Fibroblast of peridontal ligament (primary cell): ENCODE measurements at regions not wholly inside any gene's neighbourhood (a gene's known extent, or its start where the extent isn't known, plus 50 kb on each side); places are given as distances from the start of the nearest gene placed in this dataset.
"Not testable (repeated sequence)": the region's sequence is repeated elsewhere in the genome, so short reads cannot be mapped to it uniquely, and the experiment has no call there.

Source experiments
- DNase-seq: peaks from one replicate; pipeline ENCODE4 v3.0.0-alpha.2; 2010; ENCODE audit errors: extremely low read depth

DNA sequence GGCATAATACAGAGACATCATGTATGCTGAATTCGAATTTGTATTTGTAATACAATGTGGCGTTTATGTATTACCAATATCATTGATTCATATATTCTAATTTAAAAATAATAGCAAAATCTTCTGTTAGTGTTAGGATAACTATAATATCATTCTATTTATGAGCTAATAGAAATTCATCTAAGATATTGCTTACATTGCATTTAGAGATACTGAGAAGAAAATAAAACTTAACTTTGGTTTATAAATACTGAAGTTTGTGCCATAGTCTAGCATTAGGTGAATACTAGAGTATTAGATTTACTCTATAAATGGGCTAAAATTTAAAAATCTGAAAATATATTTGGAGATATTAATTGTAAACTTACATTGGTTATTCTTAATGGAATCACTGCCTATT, 1590.6 kb downstream of the PCDH18 start:
- no peak for DNase-seq

- DNase-seq: no peak
Measured at GRCh38 chr4:135934026-135934425, 1598.3 kb downstream of the PCDH18 start.

DNA sequence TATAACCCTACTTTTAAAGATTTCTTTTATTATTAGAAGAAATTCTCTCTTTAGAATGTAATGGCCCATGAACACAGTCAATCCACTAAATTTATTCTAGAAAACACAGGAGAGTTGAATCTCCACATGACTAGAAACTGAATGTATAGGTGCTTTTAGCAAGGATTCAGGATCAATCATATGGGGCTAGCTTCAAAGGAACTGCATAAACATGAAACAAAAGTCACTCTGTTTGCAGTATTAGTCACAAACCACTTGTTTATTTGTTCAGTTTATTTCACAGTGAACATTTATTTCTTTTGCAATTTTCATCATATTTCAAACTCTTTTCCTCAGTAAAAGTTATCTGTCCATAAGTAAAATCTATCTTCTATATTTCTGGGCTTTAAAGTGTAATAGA, 1604.6 kb downstream of the PCDH18 start:
- DNase-seq: peak; percentile 25

DNA sequence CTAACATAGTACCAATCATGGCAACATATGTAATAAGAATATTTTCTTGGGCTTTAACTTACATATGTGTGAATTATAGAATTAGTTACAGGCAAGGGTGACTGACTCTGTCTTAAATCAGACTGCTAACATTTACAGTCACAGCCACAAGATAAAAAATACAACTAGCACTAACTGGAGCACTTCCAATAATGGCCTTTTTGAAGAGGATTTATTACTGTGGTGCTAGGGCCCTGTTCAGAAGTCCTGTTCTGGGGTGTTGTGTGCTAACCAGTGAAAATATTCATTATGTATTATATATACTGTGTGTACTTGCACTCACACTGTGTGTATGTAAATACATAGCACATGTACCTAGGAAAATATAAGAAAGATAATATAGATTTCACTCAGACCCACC, 1611.2 kb downstream of the PCDH18 start:
- no peak for DNase-seq

DNA sequence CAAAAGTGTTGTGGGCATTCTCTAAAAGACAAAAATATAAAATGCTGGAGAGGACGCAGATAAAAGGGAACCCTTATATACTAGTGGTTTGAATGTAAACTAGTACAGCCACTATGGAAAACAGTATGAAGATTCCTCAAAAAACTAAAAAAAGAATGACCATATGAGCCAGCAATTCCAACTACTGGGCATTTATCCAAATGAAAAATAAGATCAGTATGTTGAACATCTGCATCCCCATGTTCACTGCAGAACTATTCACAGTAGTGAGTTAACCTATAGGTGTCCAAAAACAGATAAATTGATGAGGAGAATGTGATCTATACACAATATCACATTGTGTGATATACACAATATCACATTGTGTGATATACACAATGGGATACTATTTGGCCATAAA, 1615.3 kb downstream of the PCDH18 start:
- DNase-seq: peak; percentile 83

DNA sequence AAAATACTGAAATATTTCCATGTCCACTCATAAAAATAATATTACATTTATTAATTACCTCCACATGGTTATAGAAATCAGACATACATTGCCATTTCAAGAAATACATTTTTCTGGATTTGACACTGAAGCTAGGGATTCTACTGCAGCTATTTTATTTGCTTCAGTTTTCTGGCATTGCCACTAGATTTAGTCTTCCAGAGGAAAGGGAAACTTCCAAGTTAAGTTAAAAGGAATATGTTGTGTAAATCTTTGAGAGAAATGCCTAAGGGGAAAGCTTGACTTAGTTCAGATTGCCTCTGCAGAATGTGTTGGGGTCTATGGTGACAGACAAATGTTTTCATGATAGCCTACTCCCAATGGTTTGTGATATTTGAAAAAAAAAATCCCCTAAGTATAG, 1631.3 kb downstream of the PCDH18 start:
- DNase-seq: no peak

- not testable (repeated sequence) for DNase-seq
Measured at GRCh38 chr4:135864304-135864703, 1662.7 kb upstream of the PABPC4L start.

DNA sequence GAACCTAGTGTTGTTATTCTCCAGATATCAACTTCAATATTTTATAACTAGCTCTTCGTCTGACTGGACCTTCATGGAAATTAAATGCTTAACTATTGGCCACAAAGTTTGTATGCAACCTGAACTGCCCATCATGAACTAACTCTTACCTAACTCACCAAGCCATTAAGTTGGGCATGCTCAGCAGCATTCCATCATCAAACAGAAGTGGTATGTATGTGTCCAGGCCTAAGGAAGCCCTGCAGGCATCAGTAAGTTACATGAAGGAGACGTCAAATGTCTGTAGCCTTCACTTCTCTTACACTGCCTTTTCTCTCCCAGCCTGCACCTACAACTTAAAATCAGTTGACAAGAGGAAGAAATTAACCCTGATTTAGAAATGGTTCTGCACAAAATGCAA, 1639.2 kb upstream of the PABPC4L start:
- DNase-seq: no peak

DNA sequence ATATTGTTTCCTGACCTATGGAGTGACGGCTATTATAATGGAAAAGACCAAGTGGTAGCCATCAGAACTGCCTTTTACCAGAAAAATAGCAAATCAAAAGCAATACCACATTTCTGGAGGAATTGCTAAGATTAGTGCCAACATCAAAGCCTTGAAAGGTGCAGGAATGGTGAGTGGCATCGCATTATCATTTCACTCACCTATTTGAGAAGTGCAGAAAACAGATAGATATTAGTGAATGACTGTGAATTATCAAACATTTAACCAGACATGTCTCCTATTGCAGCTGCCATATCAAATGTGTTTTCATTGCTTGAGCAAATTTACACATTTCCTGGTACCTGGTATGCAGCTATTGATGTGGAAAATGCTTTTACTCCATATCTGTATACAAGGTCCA, 1638.1 kb upstream of the PABPC4L start:
- no peak for DNase-seq

DNA sequence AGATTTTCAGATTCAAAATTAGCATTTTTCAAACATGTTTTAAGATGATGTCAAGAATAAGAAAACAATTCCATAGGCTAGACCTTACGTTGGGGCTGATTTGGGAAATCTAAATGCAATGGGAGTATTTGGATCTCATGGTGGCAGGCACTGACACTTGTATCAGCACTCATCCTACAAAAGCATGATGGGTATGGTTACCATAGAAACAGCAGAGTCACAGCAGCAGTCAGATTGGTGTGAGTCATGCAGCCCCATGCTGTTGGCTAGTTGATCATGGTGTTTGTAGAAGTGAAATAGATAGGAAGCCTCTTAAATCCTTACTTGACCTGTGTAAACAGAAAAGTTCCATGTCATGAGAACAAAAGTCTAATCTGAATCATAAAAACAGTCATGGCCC, 1637.3 kb upstream of the PABPC4L start:
- DNase-seq: peak; percentile 70

GRCh38 chr4:135834471-135834870, 1632.9 kb upstream of the PABPC4L start:
- DNase-seq: no peak

GRCh38 chr4:135833529-135833928, 1631.9 kb upstream of the PABPC4L start:
- no peak for DNase-seq

DNA sequence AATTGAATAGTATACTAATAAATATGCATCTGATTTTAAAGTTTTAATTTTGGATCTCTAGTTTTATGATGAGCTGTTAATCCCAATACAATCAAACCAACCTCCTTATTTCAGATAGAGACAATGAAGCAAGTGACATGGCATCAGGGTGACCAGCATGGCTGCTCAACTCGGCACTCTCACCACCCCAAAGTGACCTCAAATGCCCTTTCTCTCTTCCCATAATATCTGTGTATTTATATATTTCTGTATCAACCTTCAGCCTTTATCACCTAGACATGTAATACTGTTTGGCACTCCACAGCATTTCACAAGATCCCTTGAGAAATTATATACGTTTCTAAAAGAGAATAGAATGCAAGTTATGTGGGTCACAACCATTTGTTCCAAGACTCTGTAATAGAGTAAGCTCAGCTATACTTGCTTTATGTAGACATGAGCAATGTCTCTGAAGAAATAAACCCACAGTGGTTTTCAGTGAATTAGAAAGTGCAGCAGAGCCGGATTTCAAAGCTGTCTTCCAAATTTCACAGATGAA, 1623.2 kb upstream of the PABPC4L start:
- no peak for DNase-seq

DNA sequence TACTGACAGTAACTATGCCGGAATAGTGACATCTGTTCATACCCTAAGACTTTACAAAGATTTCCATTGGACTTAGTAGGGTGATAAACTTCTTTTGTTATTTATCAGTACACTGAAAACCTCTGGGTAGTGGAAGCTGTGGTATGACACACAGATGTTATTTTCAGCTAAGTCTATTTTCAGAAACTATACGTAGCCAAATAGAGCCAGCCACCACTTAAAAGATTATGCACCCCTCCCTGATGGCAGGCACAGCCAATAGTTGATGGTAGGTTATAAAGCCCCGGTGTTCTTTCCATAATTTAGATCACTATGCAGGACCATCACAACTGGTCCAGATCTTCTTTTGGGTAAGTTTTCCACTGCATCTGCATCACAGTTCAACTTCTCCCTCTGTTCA, 1603.2 kb upstream of the PABPC4L start:
- no peak for DNase-seq

DNA sequence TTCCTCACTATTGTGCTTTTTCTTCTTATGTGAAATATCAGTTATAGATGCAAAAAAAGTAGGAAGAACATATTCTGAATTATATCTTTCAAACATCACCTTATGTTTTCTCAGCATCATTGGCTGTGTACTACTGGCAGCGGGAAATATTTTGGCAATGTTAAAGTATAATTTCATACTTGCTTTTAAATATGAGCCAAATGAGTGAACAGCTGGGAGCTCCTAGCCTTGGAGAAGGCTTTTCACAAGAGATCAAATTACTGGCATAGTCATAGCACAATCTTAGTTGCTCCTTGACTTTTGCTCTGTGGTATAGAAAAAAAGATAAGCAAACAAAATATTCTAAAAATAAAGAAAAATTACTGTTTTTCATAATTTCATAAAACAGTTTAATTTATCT, 1575.8 kb upstream of the PABPC4L start:
- peak; percentile 15 for DNase-seq

DNA sequence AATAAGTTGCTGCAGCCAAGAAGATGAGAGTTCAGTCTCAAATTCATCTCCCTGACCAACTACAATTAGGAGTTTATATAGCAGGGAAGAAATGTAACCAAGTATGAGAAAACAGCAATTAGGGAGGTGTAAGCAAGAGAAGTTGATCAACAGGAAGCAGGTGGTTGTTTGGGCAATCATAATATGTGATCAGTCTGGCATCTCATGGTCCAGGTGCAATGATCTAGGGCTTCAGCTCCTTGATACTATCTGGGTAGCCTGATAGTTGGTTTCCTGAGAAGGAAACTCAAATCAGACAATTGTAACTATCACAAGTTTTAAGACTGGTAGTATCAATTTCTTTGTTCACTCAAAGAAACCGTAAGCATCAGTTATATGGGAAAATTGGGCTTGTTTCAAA, 1574.3 kb upstream of the PABPC4L start:
- DNase-seq: no peak

DNA sequence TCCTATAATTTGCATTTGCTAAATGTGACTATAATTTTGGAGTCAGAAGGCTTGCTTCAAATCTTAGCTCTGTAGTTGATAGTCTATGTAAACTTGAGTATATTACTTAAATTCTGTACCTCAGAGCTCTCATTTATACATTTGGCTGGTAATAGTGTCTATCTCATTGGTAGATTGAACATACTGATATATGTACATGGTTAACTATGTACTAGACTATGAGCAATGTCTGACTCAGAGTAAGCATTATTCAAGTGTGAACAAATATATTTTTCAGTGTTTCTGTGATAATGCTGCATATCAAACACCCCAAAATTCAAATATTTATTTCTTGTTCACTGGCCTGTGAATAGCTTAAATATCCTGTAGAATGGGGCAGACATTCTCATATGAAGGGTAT, 1568.9 kb upstream of the PABPC4L start:
- no peak for DNase-seq

DNA sequence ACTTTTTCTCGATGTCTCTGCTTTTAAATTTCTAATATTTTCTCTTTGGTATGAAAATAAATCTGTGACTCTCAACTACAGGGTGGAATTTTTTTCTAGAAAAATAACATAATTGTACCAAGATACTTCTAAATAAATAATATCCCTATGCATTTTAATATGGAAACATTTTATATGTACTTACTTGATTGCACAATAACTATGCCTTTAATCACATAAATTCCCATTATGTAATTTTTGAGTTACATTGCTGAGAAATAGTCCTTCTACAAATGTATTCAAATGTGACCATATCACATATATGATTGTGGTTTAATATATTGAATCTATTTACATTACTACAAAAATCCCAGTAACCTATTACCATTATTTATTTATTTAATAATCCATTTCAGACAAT, 1543.3 kb upstream of the PABPC4L start:
- no peak for DNase-seq

GRCh38 chr4:135741583-135741982, 1540.0 kb upstream of the PABPC4L start:
- DNase-seq: no peak

GRCh38 chr4:135739354-135739753, 1537.8 kb upstream of the PABPC4L start:
- no peak for DNase-seq

GRCh38 chr4:135735512-135735911, 1533.9 kb upstream of the PABPC4L start:
- no peak for DNase-seq

DNA sequence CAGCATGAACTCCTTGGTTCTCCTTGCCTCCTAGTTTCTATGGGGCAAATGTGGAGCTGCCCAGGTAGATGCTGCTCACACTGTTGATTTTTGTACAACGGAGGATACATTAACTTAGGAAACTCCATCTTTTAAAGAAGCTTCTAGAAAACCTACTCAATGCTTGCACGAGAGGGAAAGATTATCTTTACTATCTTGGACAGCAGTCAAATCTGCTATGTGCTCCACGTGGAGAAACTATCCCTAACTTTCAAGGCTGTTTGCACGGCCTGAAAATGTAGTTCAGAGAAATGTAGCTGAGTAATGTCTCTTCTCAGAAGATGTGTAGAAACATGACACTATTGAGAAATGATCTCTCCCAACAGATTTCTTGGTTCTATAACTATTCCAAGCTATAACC, 1530.9 kb upstream of the PABPC4L start:
- peak; percentile 1 for DNase-seq

DNA sequence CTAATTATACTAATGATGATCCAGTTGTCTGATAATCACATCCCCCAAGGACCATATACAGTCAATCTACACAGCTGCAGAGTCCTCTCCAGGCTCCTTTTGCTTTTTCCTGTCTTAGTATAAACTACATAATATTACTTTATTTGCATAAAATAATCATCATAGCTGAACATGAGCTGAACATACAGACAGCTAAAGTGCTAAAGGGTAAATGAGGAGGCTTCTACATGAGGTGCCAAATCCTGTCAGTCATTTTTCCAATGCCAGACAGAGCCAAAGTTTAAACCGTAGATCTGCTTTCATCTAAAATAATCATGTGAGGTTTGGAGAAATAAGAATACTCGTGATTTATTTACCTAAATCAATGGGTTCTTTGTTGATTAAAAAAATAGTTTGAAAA, 1530.1 kb upstream of the PABPC4L start:
- DNase-seq: no peak

DNA sequence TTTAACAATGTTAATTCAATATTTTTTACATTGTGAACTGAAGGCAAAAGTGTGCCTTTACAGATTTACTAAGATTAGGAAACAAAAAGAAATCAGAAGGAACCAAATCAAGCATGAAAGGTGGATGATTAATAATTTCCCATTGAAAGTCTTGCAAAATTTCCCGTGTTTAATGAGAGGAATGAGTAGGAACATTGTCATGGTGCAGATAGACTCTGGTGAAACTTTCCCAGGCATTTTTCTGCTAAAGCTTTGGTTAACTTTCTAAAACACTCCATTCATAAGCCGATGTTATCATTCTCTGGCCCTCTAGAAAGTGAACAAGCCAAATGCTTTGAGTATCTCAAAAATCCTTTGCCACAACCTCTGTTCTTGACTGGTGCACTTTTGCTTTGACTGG, 1522.8 kb upstream of the PABPC4L start:
- DNase-seq: peak; percentile 0

DNA sequence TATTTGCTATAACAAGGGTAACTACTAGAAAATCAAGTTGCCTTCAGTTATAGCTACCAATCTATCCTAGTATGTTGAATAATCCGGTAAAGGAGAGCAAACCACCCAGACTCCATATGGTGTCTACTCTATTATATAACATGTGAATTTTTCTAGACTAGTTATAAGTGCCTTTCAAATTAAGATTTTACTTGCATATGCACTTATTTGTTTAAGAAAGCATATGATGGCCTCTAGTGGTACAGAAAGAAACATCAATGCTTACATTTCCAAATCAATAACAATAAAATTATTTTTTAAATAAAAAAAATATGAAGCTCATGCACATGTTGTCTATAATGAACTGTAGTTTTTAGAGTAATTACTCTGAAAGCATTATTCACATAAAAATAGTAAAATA, 1516.4 kb upstream of the PABPC4L start:
- DNase-seq: peak; percentile 50
